ENCODE measurements at regions not wholly inside any gene's neighbourhood (a gene's known extent, or its start where the extent isn't known, plus 50 kb on each side); places are given as distances from the start of the nearest gene placed in this dataset.
"Not testable (repeated sequence)": the region's sequence is repeated elsewhere in the genome, so short reads cannot be mapped to it uniquely, and the experiment has no call there.

- POLR2A ChIA-PET (ENCODE audit: low non-redundant PET); H3K4me3 ChIP-seq (ENCODE audit: low read depth, low read length, poor library complexity, severe bottlenecking); H3K4me1 ChIP-seq (ENCODE audit: insufficient read depth, low read length, poor library complexity, severe bottlenecking); H3K9me3 ChIP-seq (ENCODE audit: low read depth, low read length, poor library complexity, severe bottlenecking); H3K27ac ChIP-seq (ENCODE audit: low read depth, low read length, poor library complexity, severe bottlenecking); intact Hi-C loops (cut with micrococcal nuclease; ENCODE audit: unreplicated experiment); CTCF ChIA-PET; H3K27me3 ChIP-seq (replicated peaks; ENCODE audit: insufficient read depth, low read depth, low read length, poor library complexity); H3K36me3 ChIP-seq (ENCODE audit: insufficient read depth, low read length, poor library complexity, severe bottlenecking); DNase-seq (ENCODE audit: low spot score): not testable (repeated sequence)
- TSS peak; percentile 43 for BruUV-seq (replicated peaks)
Observed at GRCh38 chr9:62798884-62799850, 1609.3 kb downstream of the SPATA31A7 start.

DNA sequence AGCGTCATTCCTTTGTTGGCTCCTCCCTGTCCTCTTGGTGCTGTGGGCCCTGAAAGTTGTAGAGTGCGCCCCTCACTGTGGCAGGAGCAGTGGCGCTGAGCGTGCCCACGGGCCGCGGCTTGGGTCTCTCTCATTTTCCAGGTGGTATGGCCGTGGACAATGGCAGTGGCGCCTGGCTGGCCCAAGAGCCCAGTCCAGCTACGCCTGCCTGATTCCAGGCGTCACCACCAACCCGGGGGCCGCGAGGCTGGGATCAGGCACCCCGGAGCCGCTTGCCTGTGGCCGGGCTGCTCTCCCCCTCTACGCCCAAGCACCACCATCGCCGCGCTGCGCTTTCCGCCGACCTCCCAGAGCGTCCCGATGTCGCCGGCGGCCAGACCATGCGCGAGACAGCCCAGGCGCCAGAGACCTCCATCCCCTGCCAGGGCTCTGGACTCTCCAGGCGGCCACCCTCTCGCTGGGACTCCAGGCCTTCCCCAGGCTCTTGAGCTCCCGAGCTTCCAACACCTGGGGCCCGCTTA is 1610.1 kb downstream of the SPATA31A7 start:
- H3K27me3 ChIP-seq (replicated peaks; ENCODE audit: insufficient read depth, low read depth, low read length, poor library complexity); H3K4me1 ChIP-seq (ENCODE audit: insufficient read depth, low read length, poor library complexity, severe bottlenecking); BruUV-seq (replicated peaks); CTCF ChIA-PET; H3K9me3 ChIP-seq (ENCODE audit: low read depth, low read length, poor library complexity, severe bottlenecking); H3K36me3 ChIP-seq (ENCODE audit: insufficient read depth, low read length, poor library complexity, severe bottlenecking); intact Hi-C loops (cut with micrococcal nuclease; ENCODE audit: unreplicated experiment); DNase-seq (ENCODE audit: low spot score); H3K27ac ChIP-seq (ENCODE audit: low read depth, low read length, poor library complexity, severe bottlenecking); POLR2A ChIA-PET (ENCODE audit: low non-redundant PET): not testable (repeated sequence)
- peak overlapping the region; percentile 19 for H3K4me3 ChIP-seq (ENCODE audit: low read depth, low read length, poor library complexity, severe bottlenecking)

GRCh38 chr9:62800451-62801371 is 1610.9 kb downstream of the SPATA31A7 start:
- CTCF ChIA-PET: not testable (repeated sequence)

GRCh38 chr9:62801372-62801811 is 1611.6 kb downstream of the SPATA31A7 start:
- CTCF ChIA-PET; H3K27me3 ChIP-seq (replicated peaks; ENCODE audit: insufficient read depth, low read depth, low read length, poor library complexity); H3K27ac ChIP-seq (ENCODE audit: low read depth, low read length, poor library complexity, severe bottlenecking); intact Hi-C loops (cut with micrococcal nuclease; ENCODE audit: unreplicated experiment); POLR2A ChIA-PET (ENCODE audit: low non-redundant PET); H3K9me3 ChIP-seq (ENCODE audit: low read depth, low read length, poor library complexity, severe bottlenecking); H3K4me1 ChIP-seq (ENCODE audit: insufficient read depth, low read length, poor library complexity, severe bottlenecking); H3K36me3 ChIP-seq (ENCODE audit: insufficient read depth, low read length, poor library complexity, severe bottlenecking): not testable (repeated sequence)
- H3K4me3 ChIP-seq (ENCODE audit: low read depth, low read length, poor library complexity, severe bottlenecking): peak overlapping the region; percentile 55
- BruUV-seq (replicated peaks): TSS peak; percentile 62
- DNase-seq (ENCODE audit: low spot score): peak; percentile 20

More at GRCh38 chr9:62800451-62801371, 1610.9 kb downstream of the SPATA31A7 start:
- H3K9me3 ChIP-seq (ENCODE audit: low read depth, low read length, poor library complexity, severe bottlenecking); H3K27me3 ChIP-seq (replicated peaks; ENCODE audit: insufficient read depth, low read depth, low read length, poor library complexity); intact Hi-C loops (cut with micrococcal nuclease; ENCODE audit: unreplicated experiment); H3K4me1 ChIP-seq (ENCODE audit: insufficient read depth, low read length, poor library complexity, severe bottlenecking); H3K27ac ChIP-seq (ENCODE audit: low read depth, low read length, poor library complexity, severe bottlenecking); H3K36me3 ChIP-seq (ENCODE audit: insufficient read depth, low read length, poor library complexity, severe bottlenecking); POLR2A ChIA-PET (ENCODE audit: low non-redundant PET); BruUV-seq (replicated peaks): not testable (repeated sequence)
- peak overlapping the region; percentile 55 for H3K4me3 ChIP-seq (ENCODE audit: low read depth, low read length, poor library complexity, severe bottlenecking)
- peak; percentile 18 for DNase-seq (ENCODE audit: low spot score)

Measured in A673 (cell line).